Esophagus squamous epithelium (tissue), 5 donors: ENCODE measurements at regions not wholly inside any gene's neighbourhood (a gene's known extent, or its start where the extent isn't known, plus 50 kb on each side); places are given as distances from the start of the nearest gene placed in this dataset.
"Not testable (repeated sequence)": the region's sequence is repeated elsewhere in the genome, so short reads cannot be mapped to it uniquely, and the experiment has no call there.

Experiments
- DNase-seq: peaks from one replicate; lab custom pipeline; 2025; lab: John Stamatoyannopoulos, UW
- H3K27ac ChIP-seq, 4 donors: fragments of 200-600 bp; sonication (generic); one replicate each; pipeline ENCODE4 v1.5.1; 2016 to 2019; ENCODE audit warnings: mild to moderate bottlenecking in 1 of 4
- H3K27me3 ChIP-seq, 4 donors: fragments of 200-600 bp; sonication (generic); 1 replicate in 3 of 4; 2 replicates in 1 of 4; pipeline versions ENCODE4 v1.5.1 to v1.6.0; 2017 to 2021; ENCODE audit warnings: antibody characterized with exemption in 1 of 4
- H3K36me3 ChIP-seq, 3 donors: fragments of 200-600 bp; sonication (generic); one replicate each; pipeline ENCODE4 v1.5.1; 2016 to 2019
- H3K4me1 ChIP-seq, 3 donors: fragments of 200-600 bp; sonication (generic); one replicate each; pipeline ENCODE4 v1.5.1; 2017 to 2019
- H3K4me3 ChIP-seq, 4 donors: fragments of 200-600 bp; sonication (generic); 1 replicate in 3 of 4; 2 replicates in 1 of 4; pipeline ENCODE4 v1.5.1; 2016 to 2019; ENCODE audit warnings: mild to moderate bottlenecking in 2 of 4, moderate library complexity in 1 of 4
- H3K9me3 ChIP-seq, 3 donors: fragments of 200-600 bp; sonication (generic); one replicate each; pipeline ENCODE4 v1.5.1; 2016 to 2019
- CTCF ChIP-seq, 6 experiments: fragments of 450-650 bp in 4 of 6; fragments of 200-600 bp in 2 of 6; sonication (generic) in 2 of 6; IDR thresholded peaks; one replicate each; pipeline ENCODE4 v1.5.1; 2016 to 2019; ENCODE audit warnings: antibody characterized with exemption in 6 of 6, mild to moderate bottlenecking in 4 of 6, moderate library complexity in 4 of 6
- POLR2A ChIP-seq, 4 donors: fragments of 450-650 bp; IDR thresholded peaks; one replicate each; pipeline ENCODE4 v1.6.1; 2017; ENCODE audit warnings: antibody characterized with exemption in 4 of 4, mild to moderate bottlenecking in 4 of 4, moderate library complexity in 3 of 4
- WGBS, 2 donors: methylation state at CpG; one replicate each; pipeline ENCODE4 v1.1.5; 2018; 5-methylcytosine and 5-hydroxymethylcytosine counted together
- intact Hi-C: fragments of 100-400 bp; cut with DNase I; formaldehyde crosslinking; loops from one replicate; pipeline ENCODE4 v1.15.0; 2022
- donor health status: DM: yes; HTN: yes; CAD: no.

GRCh38 chr14:66017927-66018326 is 468.2 kb upstream of the CCDC196 start:
- intact Hi-C loops = no loop called here
- WGBS, 2 donors = 82 to 100% methylated on average over 1 of the region's 1 CpG
- Histone ChIP-seq H3K4me1 (no peaks in the 10 kb centered on the region), H3K4me3 (no peak overlapping the region), H3K36me3 (no peaks in the 10 kb centered on the region), H3K27ac (no peak overlapping the region), H3K9me3 (no peaks in the 10 kb centered on the region), H3K27me3 (no peaks in the 10 kb centered on the region)
- no peak for DNase-seq
- no peak for TF ChIP-seq POLR2A (IDR thresholded peaks at IDR 0.05)
- TF ChIP-seq CTCF (IDR thresholded peaks at IDR 0.05) = no peak

GRCh38 chr14:66022526-66022925 is 463.6 kb upstream of the CCDC196 start:
- 82 to 89% methylated on average over 3 to 7 of the region's 8 CpGs for WGBS, 2 donors
- no peak for DNase-seq
- Histone ChIP-seq H3K9me3 (no peaks in the 10 kb centered on the region), H3K27me3 (no peaks in the 10 kb centered on the region), H3K4me3 (no peak overlapping the region), H3K27ac (no peak overlapping the region), H3K4me1 (no peaks in the 10 kb centered on the region), H3K36me3 (no peaks in the 10 kb centered on the region)
- intact Hi-C loops = no loop called here
- TF ChIP-seq CTCF (IDR thresholded peaks at IDR 0.05) = no peak
- TF ChIP-seq POLR2A (IDR thresholded peaks at IDR 0.05) = no peak

- 64 to 66% methylated on average over 5 of the region's 5 CpGs for WGBS, 2 donors
- intact Hi-C loops = no loop called here
- Histone ChIP-seq H3K36me3 (no peaks in the 10 kb centered on the region), H3K4me1 (no peaks in the 10 kb centered on the region), H3K4me3 (no peak overlapping the region), H3K9me3 (no peaks in the 10 kb centered on the region), H3K27me3 (no peaks in the 10 kb centered on the region), H3K27ac (no peak overlapping the region)
- DNase-seq = no peak
- TF ChIP-seq CTCF (IDR thresholded peaks at IDR 0.05) = no peak
- TF ChIP-seq POLR2A (IDR thresholded peaks at IDR 0.05) = no peak
Measured at GRCh38 chr14:66025779-66026178, 460.4 kb upstream of the CCDC196 start.

GRCh38 chr14:66031981-66032380 is 454.2 kb upstream of the CCDC196 start:
- 80 to 100% methylated on average over 1 to 2 of the region's 12 CpGs for WGBS, 2 donors
- H3K36me3 ChIP-seq, H3K27ac ChIP-seq, DNase-seq, H3K4me1 ChIP-seq, H3K4me3 ChIP-seq, intact Hi-C loops, H3K27me3 ChIP-seq: not testable (repeated sequence)
- H3K9me3 ChIP-seq = peaks cover 0 to 15% (median 0%) of the 10 kb centered on the region in 3 donors

GRCh38 chr14:66032800-66033199 is 453.4 kb upstream of the CCDC196 start:
- Histone ChIP-seq H3K27me3 (no peaks in the 10 kb centered on the region), H3K36me3 (no peaks in the 10 kb centered on the region), H3K4me3 (no peak overlapping the region), H3K9me3 (peaks cover 0 to 15% (median 0%) of the 10 kb centered on the region in 3 donors), H3K4me1 (no peaks in the 10 kb centered on the region), H3K27ac (no peak overlapping the region)
- intact Hi-C loops = no loop called here
- WGBS, 2 donors = 89 to 94% methylated on average over 5 of the region's 5 CpGs
- DNase-seq = no peak
- no peak for TF ChIP-seq POLR2A (IDR thresholded peaks at IDR 0.05)
- no peak for TF ChIP-seq CTCF (IDR thresholded peaks at IDR 0.05)

- intact Hi-C loops = no loop called here
- DNase-seq = no peak
- no peak overlapping the region for H3K4me3 ChIP-seq
- H3K4me1 ChIP-seq = no peaks in the 10 kb centered on the region
- peaks cover 0 to 9% (median 0%) of the 10 kb centered on the region in 3 donors for H3K9me3 ChIP-seq
- 67 to 68% methylated on average over 2 of the region's 2 CpGs for WGBS, 2 donors
- no peak overlapping the region for H3K27ac ChIP-seq
- no peaks in the 10 kb centered on the region for H3K36me3 ChIP-seq
- TF ChIP-seq POLR2A (IDR thresholded peaks at IDR 0.05) (no peak), CTCF (IDR thresholded peaks at IDR 0.05) (no peak)
- H3K27me3 ChIP-seq = no peaks in the 10 kb centered on the region
Measured at GRCh38 chr14:66036547-66036946, 449.6 kb upstream of the CCDC196 start.
